ENCODE measurements at regions not wholly inside any gene's neighbourhood (a gene's known extent, or its start where the extent isn't known, plus 50 kb on each side); places are given as distances from the start of the nearest gene placed in this dataset.

GRCh38 chr7:41038211-41038610, 664.7 kb downstream of the INHBA start:
- no peaks in the 10 kb centered on the region for H3K4me1 ChIP-seq (ENCODE audit: insufficient read depth)
- H3K36me3 ChIP-seq (ENCODE audit: insufficient read depth): no peaks in the 10 kb centered on the region
- no peaks in the 10 kb centered on the region for H3F3A ChIP-seq (replicated peaks; ENCODE audit: low read depth)
- H4K20me1 ChIP-seq (replicated peaks; ENCODE audit: insufficient read depth): no peaks in the 10 kb centered on the region; the same call in 1 of the 2 replicates
- Mint-ChIP-seq H3K36me3 (ENCODE audit: low read depth) (no peaks in the 10 kb centered on the region), H3K27me3 (ENCODE audit: insufficient read depth, low read depth, poor library complexity) (peaks cover 2% of the 10 kb centered on the region), H3K4me3 (no peak overlapping the region), H3K9me3 (no peaks in the 10 kb centered on the region), H3K4me1 (peaks cover 4% of the 10 kb centered on the region; the same call in 2 of the 3 replicates), H3K27ac (no peak overlapping the region)
- no peak overlapping the region for H2AFZ ChIP-seq
- H3K79me2 ChIP-seq (replicated peaks; ENCODE audit: insufficient read depth): no peaks in the 10 kb centered on the region
- DNase-seq (ENCODE audit: low spot score) (no peak), ATAC-seq (no peak)
- H3K4me2 ChIP-seq: no peak overlapping the region
- H3K4me3 ChIP-seq: no peak overlapping the region
- H3K27me3 ChIP-seq (ENCODE audit: insufficient read depth): no peaks in the 10 kb centered on the region
- 0 out of 2 replicates have a peak, but pooled peaks cover under 1% of the 10 kb centered on the region for H3K9me2 ChIP-seq (ENCODE audit: insufficient read depth)
- TF ChIP-seq EZH2 (IDR thresholded peaks at IDR 0.05; ENCODE audit: low read depth, unreplicated experiment): no peak
- no peak for TF ChIP-seq JUNB (IDR thresholded peaks at IDR 0.05; ENCODE audit: unreplicated experiment)
- H3K27ac ChIP-seq (ENCODE audit: low read depth): no peak overlapping the region

DNA sequence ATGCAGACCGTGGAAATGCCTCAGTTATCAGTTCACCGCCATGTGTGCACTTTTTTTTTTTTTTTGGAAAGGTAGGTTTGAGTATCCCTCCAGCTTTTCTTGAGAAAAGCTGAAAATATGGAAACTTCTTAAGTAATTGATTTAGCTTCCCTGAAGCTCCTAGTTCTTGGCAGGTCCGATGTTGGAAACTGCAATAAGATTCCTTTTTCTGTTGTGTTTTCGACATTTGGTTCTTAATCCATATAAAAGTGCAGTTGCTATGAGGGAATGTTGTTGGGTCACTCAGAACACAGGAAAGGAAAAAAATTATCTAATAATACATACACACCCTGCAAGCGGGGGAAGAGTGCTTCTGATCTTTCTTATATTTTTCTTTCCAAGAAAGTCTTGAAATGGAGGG, 665.2 kb downstream of the INHBA start:
- H3K27ac Mint-ChIP-seq: no peak overlapping the region

More for the DNA sequence above, 665.2 kb downstream of the INHBA start:
- H3K4me3 Mint-ChIP-seq: no peak overlapping the region
- H3K9me2 ChIP-seq (ENCODE audit: insufficient read depth): 0 out of 2 replicates have a peak, but pooled peaks cover 5% of the 10 kb centered on the region
- ATAC-seq: no peak
- peaks cover 2% of the 10 kb centered on the region for H3K27me3 Mint-ChIP-seq (ENCODE audit: insufficient read depth, low read depth, poor library complexity)
- H4K20me1 ChIP-seq (replicated peaks; ENCODE audit: insufficient read depth): no peaks in the 10 kb centered on the region; the same call in 1 of the 2 replicates
- TF ChIP-seq REST (IDR thresholded peaks at IDR 0.05; ENCODE audit: unreplicated experiment): no peak
- no peak for TF ChIP-seq NANOG (IDR thresholded peaks at IDR 0.05; ENCODE audit: borderline replicate concordance)
- no peak for TF ChIP-seq CREB1 (CRISPR knock-in tag; IDR thresholded peaks at IDR 0.05; ENCODE audit: low read depth)
- TF ChIP-seq EZH2 (IDR thresholded peaks at IDR 0.05; ENCODE audit: low read depth, unreplicated experiment): no peak
- TF ChIP-seq EZH2phosphoT487 (IDR thresholded peaks at IDR 0.05; ENCODE audit: unreplicated experiment): no peak
- TF ChIP-seq, protein P1, sequence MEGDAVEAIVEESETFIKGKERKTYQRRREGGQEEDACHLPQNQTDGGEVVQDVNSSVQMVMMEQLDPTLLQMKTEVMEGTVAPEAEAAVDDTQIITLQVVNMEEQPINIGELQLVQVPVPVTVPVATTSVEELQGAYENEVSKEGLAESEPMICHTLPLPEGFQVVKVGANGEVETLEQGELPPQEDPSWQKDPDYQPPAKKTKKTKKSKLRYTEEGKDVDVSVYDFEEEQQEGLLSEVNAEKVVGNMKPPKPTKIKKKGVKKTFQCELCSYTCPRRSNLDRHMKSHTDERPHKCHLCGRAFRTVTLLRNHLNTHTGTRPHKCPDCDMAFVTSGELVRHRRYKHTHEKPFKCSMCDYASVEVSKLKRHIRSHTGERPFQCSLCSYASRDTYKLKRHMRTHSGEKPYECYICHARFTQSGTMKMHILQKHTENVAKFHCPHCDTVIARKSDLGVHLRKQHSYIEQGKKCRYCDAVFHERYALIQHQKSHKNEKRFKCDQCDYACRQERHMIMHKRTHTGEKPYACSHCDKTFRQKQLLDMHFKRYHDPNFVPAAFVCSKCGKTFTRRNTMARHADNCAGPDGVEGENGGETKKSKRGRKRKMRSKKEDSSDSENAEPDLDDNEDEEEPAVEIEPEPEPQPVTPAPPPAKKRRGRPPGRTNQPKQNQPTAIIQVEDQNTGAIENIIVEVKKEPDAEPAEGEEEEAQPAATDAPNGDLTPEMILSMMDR (conservative IDR thresholded peaks at IDR 0.05; ENCODE audit: low read depth in 2 of 2): no peak
- TF ChIP-seq ZNF114 (CRISPR knock-in tag; IDR thresholded peaks at IDR 0.05): no peak
- TF ChIP-seq ZNF331 (CRISPR knock-in tag; IDR thresholded peaks at IDR 0.05; ENCODE audit: low read depth): no peak
- no peak for TF ChIP-seq STAT1 (IDR thresholded peaks at IDR 0.05; ENCODE audit: unreplicated experiment)
- no peak for TF ChIP-seq POLR2AphosphoS5 (IDR thresholded peaks at IDR 0.05; ENCODE audit: low read depth)
- H3K4me1 Mint-ChIP-seq: peaks cover 4% of the 10 kb centered on the region; the same call in 2 of the 3 replicates
- H3K4me3 ChIP-seq: no peak overlapping the region
- no peak for DNase-seq (ENCODE audit: low spot score)
- no peak overlapping the region for H2AFZ ChIP-seq
- H3K27ac ChIP-seq (ENCODE audit: low read depth): no peak overlapping the region
- H3K9me3 Mint-ChIP-seq: no peaks in the 10 kb centered on the region
- H3K4me2 ChIP-seq: no peak overlapping the region
- no peaks in the 10 kb centered on the region for H3K4me1 ChIP-seq (ENCODE audit: insufficient read depth)
- no peaks in the 10 kb centered on the region for H3K79me2 ChIP-seq (replicated peaks; ENCODE audit: insufficient read depth)
- H3K36me3 Mint-ChIP-seq (ENCODE audit: low read depth): no peaks in the 10 kb centered on the region
- H3K27me3 ChIP-seq (ENCODE audit: insufficient read depth): no peaks in the 10 kb centered on the region
- H3F3A ChIP-seq (replicated peaks; ENCODE audit: low read depth): no peaks in the 10 kb centered on the region
- no peaks in the 10 kb centered on the region for H3K36me3 ChIP-seq (ENCODE audit: insufficient read depth)

Measured in GM23338 (cell line).